ENCODE measurements at regions not wholly inside any gene's neighbourhood (a gene's known extent, or its start where the extent isn't known, plus 50 kb on each side); places are given as distances from the start of the nearest gene placed in this dataset.

DNA sequence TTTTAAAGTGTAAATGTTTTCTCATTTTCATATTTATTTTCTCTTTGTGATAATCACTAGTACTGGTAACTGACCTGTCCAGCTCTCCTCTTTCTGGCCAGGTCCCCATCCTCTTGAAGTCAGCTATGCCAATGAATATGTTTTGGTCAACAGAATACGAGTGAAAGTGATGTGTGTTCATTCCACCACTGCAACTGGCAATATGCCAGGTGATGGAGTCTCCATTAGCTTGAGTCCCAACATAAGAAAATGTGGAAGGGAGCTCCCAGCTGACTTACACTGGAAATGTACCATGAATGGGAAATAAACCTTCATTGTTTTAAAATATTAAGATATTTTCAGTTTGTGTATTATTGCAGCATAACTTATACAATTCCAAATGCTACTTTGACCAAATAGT lies 75.8 kb downstream of the CCDC34 start:
- DNase-seq, result no peak

DNA sequence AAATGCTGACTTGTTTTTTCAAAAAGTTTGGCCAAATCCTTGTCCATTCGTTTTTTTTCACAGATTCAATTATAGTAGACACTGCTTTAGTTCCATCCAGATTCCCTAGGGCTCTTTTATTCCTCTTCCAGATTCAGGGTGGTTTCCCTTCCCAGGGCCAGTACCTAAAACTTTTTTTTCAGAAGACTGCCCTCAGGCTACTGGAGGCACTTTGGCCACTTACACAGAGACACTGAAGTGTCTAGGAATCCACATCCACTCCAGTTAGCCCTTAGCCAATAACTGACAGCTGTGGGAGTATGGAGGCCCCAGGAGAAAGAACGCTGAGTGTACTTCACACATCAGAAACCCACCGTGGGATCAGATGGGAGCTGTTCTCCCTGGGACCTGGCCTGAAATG lies 77.3 kb downstream of the CCDC34 start:
- DNase-seq, result no peak

DNA sequence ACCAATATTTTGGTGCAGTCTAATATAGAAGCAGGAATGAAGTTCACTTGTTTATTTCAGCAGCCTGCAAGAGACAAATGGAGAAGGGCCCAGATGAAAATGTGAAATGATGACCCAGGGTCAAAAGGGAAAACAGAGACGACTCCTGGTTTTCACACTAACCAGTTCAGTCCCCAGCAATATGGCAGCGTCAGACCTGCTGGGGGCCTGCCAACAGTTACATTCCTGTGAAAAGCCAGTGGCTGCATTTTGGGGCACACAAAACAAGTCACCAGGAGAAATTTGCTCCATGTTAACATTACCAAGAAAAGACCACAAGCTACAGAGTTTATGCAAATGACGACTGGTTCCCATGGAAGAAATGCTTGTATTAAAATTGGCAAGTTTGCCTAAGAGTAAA lies 80.2 kb downstream of the CCDC34 start:
- no peak for DNase-seq

DNA sequence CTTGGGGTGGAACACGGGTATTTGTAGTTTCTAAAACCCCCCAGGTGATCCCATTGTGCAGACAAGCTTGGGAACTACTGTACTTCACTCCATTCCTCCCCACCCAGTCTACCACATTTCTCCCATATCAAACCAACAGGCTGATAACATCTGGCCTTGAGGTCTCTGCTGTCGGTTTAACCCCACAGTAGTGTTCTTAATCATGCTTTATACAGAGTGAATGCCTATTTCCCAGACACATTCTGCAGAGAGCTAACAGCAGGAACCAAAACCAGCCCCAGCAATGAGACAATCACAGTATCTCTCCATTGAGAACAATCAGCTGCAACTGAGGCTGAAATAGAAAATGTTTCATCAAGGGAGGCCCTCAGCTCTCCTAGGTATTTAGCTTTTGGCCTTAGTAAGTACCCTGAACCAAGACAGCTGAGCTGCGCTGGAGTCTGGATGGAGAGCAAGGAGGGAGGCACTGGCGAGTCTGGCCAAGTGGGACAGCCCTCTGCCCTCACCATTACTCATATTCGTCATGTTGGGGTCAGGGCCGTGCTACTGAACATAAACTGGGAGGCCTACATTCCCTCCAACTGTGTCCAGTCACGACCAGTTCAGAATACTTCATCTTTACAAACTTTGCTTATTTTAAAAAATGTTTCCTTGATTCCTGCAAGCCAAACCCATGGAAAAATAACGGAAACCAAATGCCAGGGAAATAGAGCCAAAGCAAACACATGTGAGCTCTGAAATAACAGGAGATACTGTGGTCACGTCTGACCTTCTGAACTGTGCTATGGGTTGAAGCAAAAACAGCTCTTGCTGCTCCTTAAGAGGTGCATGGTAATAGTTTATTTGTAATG lies 81.0 kb downstream of the CCDC34 start:
- no peak for DNase-seq

DNA sequence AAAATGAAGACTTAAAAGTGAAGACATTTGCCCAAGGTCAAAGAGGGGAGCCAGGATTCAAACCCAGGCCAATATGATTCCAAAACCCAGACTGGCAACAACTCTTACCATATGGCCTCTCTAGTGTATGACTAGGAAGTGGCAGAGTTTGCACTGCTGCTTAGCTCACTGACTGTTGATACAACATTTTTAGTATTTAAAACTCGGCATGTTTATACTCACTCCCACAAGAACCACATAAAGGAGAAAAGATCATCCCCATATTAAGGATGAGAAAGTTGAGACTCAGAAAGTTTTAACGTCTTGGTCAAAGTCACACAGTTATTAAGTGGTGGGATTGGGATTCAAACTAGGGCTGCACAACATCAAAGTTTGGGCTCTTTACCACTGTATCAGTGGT lies 81.7 kb downstream of the CCDC34 start:
- no peak for DNase-seq

DNA sequence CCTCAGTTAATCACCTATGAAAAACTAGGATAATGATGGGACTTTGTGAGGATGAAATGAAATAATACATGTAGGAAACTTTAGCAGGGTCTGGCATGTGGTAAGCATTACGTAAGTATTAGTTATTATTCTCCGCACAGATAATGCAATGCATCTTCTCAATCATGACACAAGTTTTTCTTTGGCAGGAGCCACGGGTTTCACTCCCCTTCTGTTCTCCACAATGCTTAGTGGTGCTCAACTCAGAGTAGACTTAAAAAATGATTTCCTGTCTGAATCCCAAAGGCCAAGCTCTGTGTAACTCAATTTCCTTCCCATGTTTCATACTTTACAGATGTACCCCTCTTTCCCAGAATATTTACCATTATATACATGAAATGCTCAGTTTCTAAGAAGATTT lies 82.9 kb downstream of the CCDC34 start:
- no peak for DNase-seq

DNA sequence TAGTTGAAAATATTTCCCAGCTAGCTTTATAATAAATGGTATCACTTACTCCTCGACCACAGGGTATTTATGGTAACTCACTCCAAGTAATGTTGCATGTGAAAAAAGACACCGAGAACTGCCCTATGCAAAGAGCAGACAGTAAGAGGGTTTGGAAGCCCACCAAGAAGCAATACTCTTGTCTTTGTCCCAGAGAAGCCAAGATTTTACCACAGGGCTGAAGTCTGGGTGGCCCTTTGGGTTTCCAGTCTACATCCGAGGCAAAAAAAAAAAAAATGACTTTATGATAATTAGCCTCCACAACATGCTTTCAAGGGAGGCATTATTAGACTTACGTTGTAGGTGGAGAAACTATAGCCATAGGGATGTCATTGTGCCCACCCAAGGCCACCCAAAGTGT lies 83.6 kb downstream of the CCDC34 start:
- no peak for DNase-seq

DNA sequence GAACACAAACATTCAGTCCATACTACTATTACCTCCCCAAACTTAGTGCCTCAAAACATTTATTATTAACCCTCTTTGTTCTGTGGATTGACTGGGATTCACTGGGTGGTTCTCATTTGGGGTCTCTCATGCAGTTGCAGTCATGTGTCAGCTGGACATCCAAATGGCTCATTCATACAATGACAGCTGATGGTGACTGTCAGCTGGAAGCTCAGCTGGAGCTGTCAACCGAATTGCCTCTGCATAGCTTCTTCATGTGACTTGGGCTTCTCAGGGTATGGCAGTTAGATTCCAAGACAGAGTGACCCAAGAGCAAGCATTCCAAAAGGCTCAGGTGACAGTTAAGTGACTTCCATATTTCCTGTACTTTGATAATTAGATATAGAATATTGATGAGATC lies 85.2 kb downstream of the CCDC34 start:
- DNase-seq, result no peak

DNA sequence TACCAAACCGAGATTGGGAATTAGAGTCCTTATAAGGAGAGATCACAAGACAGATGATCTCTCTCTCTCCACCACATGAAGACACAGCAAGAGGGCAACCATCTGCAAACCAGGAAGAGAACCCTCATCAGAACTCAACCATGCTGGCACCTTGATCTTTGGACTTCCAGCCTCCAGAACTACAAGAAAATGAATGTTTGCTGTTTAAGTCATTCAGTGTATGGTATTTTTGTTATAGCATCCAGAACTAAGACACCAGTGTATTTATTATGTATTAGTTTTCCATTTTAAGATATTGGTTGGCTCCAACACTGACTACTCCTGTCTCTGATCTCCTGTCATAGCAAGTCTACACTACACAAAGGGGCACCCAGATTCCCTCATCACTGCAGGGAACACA lies 86.9 kb downstream of the CCDC34 start:
- no peak for DNase-seq

DNA sequence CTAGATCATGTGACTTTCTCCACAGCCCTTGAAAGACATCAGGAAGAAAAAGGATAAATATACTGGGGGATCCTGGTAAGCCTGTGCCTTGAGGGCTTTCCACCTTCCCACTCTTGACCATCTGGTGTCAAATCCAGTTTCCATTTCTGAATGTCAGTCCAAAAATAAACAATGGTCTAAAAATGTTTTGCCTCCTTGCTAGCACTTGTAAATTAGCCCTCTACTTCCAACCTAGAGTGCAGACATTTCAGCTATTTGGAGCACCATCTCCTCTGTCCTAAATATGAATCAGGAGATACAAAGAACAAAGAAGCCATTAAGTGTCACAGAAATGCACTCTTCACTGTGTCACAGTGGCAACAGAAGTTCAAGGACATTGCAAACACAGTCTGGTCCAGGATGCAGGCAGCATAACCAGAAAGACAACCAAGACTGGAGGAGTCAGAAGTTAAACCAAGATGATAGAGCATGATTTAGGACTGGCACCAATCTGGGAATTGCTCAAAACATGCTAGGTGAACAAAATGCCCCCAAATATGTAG lies 88.1 kb downstream of the CCDC34 start:
- DNase-seq, result no peak

DNA sequence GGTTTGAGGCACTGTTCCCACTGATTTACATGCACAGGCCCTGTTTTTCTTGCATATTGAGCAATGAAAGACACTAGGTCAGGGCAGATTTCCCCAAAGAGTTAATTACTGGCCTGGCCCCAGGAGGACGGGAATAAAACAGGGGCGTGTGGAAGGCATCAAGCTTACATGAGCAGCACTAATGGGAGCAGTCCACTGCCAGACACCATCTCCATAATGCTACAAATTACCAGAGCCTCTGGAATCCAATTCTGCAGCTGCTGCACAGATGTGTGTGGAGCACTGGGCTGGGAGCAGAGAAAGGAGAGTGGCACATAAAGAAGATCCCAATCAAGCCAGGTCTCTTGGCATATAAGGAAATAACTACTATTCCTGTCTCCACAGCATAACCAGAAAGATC lies 96.9 kb downstream of the CCDC34 start:
- DNase-seq, result no peak

DNA sequence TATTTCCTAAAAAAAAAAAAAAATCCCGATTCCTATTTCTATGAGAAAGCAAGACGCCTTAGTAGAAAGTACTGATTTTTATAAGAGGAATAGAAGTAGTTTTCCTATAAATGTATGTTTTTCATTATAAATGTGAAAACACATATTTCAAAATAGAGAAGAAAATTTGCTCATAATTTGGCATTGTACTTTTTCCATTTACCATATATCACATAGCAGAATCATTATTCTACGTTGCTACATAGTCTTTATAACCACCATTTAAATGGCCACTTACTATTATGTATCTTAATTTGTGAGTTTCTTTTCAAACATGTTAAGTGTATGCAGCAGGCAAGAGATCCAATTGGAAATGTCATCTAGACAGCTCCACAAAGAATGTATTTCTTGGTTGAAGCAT lies 99.0 kb downstream of the CCDC34 start:
- no peak for DNase-seq

DNA sequence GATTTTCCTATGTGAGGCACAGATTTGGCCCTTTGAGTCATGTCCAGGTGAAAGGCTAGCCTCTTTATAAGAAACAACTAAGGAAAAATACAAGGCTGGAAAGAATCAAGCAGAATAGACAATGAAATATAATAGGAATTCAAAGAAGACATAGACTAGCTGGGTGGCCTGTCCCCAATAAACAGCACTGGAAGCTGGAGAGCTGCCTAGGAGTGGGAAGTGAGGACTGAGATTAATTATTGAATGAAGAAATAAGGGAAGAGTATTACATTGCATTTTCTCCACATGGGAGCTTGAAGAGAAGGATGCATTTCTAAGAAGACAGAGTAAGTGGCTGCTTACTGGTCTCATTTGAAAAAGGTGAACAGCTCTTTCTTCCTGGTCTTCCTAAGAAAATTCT lies 100.0 kb downstream of the CCDC34 start:
- no peak for DNase-seq

DNA sequence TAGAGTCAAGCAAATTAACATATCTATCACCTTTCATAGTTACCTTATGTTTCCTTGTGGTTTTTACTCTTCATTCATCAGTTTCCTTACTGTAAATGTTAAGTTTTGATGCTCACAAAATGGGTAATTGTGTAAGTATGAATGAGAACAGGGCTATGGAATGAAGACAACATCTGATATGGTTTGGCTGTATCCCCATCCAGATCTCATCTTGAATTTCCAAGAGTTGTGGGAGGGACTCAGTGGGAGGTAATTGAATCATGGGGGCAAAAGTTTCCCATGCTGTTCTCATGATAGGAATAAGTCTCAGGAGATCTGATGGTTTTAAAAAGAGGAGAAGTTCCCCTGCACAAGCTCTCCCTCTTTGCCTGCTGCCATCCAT lies 107.6 kb downstream of the CCDC34 start:
- DNase-seq, result no peak

DNA sequence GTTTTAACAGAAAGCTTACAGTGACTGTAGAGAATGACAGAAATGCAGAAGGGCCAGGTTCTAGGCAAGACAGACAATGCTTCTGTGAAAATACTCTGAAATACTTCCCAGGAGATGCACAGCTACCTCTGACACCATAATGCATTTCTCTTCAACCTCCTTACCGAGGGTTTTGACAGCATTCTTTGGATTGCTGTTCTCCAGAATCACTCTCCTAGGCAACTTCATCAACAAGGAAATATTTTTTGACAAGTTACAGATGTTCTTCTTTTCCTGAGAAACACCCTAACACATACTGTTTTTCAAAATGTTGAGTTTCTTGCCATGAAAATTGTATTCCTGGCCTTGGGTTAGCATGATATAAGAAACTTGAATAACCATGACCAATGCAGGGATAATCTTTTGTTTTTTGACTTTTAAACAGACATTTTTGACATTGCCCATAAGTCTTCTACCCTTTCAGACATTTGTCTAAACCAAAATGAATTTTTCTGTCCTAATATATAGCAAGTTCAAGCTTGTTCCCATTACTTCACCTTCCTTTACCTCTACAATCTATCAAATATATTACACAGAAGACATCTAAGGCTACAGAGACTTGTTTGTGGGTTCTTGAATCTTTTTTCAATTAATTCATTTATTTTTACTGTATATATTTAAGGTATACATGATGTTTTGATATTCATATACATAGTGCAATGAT lies 108.1 kb downstream of the CCDC34 start:
- DNase-seq, result no peak

DNA sequence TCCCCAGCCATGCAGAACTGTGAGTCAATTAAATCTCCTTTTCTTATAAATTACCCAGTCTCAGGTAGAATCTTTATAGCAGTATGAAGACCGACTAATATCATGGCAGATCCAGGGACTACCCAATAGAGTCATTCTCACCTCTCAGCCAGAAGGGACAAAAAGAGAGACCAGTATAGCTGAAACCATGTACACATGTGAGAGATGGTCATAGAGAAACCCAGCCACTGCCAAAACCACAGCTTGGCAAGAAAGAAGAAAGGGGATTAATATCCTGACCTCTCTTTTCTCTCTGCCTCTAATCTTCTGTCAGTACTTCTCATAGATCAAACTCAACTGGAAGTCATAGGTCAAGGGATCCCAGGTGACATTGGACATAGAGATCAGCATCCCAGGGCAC lies 109.8 kb downstream of the CCDC34 start:
- DNase-seq, result no peak

DNA sequence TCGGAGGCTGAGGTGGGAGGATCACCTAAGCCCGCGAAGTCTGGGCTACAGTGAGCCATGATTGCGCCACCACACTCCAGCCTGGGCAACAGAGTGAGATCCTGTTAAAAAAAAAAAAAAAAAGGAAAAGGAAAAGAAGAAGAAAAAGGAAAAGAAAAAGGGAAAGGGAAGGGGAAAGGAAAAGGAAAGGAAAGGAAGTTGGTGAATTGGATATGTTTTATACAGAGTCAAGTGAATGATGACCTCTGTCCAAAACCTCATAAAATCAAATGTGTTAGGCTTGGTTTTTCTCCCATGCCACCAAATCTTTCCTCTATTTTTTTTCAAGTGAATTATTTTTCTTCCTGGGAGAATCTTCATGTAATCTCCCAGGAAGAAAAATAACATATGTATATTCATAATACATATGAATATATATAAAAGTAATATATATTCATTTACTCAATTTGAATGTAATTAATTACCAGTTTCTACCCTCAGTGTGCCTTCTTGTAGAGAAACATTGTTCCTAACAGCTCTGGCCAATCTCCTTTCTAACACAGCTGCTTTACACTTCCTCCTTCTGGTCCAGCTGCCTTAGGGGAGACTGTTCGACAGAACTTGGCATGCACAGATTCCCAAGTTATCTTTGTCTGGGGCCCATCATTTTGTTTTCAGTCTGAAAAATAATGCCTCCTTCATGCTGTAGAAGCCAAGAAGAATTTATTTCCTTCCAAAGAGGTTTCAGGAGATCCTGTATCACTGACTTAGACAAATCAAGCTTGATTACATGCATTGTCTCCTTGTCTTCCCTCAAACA lies 111.9 kb downstream of the CCDC34 start:
- DNase-seq, result no peak

DNA sequence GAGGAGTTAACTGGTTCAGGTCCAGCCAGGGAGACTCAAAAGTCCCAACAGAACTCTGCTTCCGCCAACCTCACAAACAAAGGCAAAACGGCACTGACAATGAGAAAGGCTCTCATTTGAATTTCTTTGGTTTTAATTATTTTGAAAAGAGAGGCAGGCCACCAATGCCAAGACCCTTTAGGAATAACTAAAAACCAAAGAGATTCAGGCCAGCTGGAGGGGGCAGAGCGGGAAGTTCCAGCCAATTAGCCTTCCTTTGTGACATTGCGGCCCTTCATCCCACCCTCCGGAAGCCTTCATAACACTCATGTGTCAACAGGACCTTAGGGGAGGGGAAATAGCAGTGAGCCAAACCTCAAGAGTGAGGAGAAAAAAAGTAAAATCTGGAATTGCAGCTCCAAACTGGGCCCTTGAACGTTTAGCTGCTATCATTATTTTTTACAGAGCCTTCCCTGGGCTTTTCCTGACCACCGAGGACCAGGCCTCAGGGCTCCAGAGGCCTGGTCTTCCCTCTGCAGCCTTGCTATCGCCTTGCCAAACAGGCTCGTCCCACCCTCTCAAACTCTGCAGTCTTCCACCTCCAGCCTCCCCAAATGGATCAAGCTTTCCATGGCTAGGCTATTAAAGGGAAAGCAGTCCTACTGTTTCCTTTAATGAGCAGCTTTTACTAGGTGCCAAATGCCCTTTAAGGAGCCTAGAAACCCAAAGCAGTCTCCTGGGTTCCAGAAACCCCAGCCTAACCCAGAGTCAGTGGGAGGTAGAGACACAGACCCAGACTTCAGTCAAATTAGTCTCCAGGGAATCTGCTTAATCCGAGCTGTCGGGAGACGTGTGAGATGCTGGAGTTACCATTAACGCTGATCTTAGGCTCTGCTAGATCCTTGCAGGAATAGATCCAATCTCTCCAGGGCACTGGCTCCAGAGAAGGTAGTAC lies 114.2 kb downstream of the CCDC34 start:
- DNase-seq, result no peak

DNA sequence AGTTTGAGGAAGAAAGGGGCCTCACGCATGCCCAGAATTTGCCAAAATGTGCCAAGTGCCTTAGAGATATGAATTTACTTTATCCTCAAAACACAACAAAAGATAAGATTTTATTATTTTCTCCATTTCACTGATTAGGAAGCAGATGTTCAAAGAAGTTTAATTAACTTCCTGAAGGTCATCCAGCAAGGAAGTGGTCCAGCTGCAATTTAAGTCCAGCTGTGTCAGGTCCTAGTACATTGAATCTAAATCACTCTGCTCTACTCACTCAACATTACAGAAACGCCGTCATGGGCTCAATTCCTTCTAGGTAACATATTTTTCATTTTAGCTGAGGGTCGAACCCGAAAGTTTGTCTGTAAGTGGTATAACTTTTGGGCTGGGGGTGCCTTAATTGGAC lies 115.4 kb downstream of the CCDC34 start:
- no peak for DNase-seq

DNA sequence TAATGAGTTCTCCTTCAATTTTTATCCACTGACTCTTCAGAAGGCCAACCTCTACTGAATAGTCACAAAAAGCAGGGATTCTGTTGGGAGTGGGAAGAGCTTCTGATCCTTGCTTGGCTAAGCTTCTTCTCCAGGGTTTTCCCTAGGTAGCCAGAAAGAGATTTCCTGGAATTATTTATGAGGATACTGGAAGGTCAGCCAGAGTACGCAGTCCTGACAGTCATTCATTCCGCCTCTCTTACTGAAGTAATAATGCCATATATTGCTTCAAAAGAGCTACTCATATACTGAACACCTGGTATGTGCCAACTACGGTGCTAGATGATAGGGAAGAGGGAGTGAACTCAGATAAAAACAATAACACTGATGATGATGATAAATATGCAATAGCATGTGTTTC lies 116.1 kb downstream of the CCDC34 start:
- no peak for DNase-seq

DNA sequence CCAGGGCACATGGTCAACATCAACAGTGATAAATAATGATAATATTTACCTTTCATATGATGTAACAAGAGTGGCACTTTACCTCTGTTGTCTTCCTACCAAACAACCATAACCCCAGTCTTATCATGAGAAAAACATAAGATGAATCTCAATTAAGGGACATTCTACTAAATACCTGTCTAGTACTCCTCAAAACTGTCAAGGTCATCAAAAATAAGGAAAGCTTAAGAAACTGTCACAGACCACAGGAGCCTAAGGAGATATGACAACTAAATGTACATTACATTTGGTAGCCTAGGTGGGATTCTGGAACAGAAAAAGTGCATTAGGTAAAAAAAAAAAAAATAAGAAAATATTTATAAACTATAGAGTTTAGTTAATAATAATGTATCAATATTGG lies 118.1 kb downstream of the CCDC34 start:
- no peak for DNase-seq

DNA sequence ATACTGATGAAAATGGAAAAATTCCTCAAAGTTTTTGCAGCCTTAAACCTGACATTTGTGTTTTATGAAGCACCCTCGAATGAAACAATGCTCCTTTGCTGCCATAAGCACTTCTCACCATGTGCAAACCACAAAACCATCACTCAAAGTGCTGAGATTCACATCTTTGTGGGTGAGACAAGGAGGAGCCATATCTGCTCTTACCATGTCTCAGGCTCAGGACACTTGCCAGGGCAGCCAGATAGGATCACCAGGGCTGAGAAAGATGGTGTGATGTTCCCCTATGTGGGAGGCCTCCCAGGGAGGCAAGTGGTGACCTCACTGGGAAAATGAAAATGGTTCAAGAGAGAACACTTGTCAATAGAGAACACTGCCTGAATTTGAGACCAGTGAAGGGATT lies 120.4 kb downstream of the CCDC34 start:
- DNase-seq, result no peak

Measured in activated CD8-positive, alpha-beta memory T cell treated with anti-CD3 and anti-CD28 coated beads, Interleukin-2, amount 50 U/mL, for 4 hours (primary cell).